GM18507 (cell line): ENCODE measurements at regions not wholly inside any gene's neighbourhood (a gene's known extent, or its start where the extent isn't known, plus 50 kb on each side); places are given as distances from the start of the nearest gene placed in this dataset.

ENCODE experiments used
- DNase-seq: peaks from one replicate; pipeline ENCODE4 v3.0.0; 2011; ENCODE audit warnings: low read depth; ENCODE audit not compliant: insufficient read length; ENCODE audit errors: extremely low spot score
- FAIRE-seq: peaks from 2 replicates; lab custom pipeline; 2011; peaks lifted over from hg19 to GRCh38; lab: Jason Lieb, UNC

DNA sequence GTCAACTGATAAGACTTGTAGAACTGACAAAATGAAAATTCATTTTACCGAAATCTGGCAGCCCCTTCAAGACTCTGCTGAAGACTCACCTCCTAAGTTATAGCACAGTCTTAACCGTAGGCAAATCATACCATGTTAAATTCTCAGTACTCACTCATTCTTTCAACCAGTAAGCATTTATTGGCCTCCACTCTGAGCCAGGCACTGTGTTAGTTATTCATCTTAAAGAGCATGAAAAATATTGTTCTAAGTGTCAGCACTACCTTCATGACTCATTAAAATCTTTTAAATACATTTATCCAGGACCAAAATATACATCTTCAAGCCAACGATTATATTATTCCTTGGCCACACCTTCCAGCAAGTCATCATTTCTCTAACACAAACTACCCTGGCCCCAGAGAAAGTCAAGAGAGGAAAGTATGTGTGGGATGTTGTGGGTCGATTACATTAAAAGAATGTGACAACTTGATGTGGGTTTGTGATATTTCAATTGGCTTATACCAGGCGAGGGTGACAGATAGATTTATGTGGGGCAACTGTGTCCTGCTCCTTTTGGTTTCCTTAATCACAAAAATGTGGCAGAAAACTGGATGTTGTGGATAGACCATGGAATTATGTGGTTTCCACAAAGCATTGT is 55.0 kb downstream of the TMEM30B start:
- DNase-seq (no peak), FAIRE-seq (no peak)

DNA sequence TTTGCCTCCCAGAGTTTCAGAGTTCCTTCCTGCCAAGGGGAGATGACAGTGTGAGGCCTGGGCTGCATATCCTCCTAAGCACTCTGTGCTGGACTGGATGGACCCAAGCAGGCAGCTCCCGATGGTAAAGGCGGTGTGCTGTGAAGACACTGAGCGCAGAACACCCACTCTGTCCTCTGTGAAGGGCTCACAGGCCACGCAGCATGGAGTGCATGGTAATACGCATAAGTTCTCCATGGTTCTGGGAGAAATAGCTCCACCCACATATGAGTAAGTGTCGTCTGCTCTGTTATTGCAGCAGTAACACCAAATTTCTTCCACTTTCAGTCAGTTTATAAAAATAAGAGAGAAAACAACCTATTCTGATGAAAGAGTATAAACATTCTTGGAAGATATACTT is 55.8 kb downstream of the TMEM30B start:
- FAIRE-seq (no peak), DNase-seq (no peak)

DNA sequence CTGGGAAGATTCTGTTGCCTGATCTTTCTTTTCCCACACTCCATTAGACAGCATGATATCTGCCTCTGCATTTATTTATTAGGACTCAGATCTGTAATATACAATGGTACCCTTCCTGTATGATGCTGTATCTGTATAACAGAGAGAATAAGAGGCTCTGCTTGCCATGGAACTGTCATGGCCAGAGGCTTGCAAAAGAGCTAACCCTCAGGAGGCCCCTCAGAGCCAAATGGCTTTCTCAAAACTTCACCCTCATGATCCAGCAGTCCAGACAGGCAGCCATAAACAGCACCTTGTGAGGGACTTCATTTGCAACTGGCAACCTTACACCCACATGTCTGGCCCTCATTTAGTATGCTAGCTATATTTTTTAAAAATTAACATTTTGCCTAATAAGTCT is 57.6 kb downstream of the TMEM30B start:
- DNase-seq, result no peak
- no peak for FAIRE-seq

DNA sequence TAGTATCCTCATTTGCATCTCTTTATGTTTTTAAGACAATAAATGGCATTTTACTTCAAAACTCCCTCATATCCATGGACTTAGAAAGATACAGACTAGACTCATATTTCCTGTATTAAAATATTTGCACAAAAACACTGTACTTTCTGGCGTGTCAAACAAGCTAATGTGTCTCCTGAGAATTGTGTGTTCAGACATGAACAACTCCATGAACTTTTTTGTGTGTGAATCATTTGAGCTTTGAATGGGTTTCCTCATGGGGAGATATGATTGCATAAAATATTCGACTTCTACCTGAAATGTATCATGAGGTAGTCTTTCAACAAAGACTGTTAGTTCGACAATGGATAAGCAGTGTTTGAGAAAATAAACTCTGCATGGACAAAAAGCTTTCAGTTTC is 58.8 kb downstream of the TMEM30B start:
- no peak for DNase-seq
- FAIRE-seq, result no peak

DNA sequence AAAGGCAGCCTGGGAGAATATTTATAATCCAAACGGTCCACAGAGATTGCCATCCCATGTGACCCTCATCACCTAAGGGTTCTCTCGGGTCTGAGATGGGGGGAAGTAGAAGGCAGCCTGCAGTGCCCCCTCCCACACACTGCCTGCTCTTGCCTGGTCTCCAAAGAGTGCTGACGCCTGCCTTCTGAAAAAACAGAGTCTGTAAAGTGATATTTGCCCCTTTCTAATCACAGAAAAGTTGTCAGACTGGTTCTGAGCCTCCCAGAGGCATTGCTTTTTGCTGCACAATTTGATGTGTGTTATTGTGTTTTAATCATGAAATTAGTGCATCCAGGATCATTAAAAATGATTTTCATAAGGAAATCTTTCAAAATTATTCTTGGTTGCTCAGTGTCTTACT is 59.2 kb downstream of the TMEM30B start:
- DNase-seq (no peak), FAIRE-seq (no peak)

DNA sequence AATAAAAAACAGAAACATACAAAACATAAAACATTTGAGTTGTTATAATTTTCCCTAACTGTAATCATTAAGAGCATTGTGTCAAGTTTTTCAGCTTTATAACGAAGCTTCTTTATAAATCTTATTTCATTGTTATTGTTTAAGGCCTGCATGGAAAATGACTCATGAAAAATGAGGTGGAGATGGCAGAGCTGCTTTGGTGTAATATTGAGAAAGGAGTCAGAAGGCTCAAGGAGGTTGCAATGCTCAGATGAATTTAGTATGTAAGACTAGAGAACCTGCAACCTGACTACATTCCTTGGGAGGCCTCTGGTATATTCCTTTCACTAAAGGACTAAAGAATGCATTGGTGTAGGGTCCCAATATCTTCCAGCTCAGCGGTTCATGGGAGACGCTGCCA is 61.5 kb downstream of the TMEM30B start:
- no peak for DNase-seq
- no peak for FAIRE-seq

DNA sequence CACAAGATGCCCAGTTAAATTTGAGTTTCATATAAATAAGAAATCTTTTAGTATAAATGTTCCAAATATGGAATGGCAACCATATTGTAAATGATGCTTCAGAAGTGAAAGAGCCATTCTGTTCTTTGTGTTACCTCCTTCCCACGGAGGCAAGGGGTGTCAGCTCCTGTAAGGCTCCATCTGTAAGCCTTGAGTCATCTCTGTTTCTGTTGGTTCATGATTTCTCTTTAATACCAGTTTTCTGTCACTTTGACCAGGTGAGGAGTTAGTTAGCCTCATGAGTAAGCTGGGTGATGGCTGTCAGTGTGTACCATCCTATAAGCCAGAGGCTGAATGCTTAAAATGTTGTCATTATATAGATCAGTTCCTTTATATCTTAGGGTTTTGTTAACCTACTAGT is 61.9 kb downstream of the TMEM30B start:
- FAIRE-seq, result no peak
- no peak for DNase-seq

DNA sequence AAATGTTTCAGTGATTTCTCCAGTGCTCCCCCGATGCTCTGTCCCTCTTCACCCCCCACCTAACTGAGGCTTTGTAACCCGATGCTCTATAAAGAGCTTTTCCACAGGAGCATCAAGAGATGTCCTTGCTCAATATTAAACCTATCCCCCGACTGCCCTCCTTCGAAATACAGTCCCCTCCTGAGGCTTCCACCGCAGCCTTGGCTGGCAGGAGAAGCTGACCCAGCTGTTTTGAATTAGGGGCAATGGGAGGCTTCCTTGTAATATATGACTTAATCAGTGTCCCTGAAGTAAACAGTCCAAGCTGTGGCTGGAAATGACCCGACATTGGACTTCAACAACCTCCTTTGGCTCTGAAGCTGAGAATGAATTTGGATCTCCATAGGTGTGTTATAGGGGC is 62.4 kb downstream of the TMEM30B start:
- DNase-seq (no peak), FAIRE-seq (no peak)

DNA sequence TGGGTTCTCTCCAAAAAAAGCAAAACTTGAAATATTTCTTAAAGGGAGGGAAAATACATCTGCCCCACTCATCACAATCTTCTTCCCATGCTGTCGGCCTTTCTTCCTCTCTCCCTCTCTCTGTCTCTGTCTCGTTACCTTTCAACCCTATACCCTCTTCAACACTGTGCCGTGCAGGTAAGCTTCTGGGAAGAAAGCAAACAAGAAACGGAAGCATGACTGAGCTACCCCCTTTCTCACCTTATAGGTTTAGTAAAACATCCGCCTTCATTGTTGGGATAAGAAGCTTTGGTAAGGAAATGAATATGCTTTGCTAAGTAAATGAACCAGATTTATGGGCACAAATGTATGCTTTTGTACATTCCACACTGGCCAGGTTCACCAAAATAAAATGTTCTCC is 63.0 kb downstream of the TMEM30B start:
- no peak for DNase-seq
- FAIRE-seq, result no peak

DNA sequence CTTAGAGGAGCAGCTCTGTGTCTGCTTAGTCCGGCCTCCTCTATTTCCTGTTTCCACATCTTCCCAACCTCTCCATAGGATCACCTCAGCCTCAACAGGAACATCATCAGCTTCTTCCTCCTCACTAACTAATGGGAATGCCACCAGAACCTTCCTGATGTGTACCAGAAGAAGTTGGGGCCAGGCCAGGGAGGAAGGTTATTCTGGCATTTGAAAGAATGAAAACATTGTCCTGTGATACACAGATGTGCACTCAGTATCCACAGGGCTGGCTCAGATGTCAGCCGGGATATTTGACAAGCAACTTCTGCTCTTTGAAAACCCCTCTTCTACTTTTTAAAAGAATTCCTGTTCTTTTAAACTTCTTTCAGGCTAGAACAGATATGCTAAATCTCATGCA is 63.6 kb downstream of the TMEM30B start:
- no peak for FAIRE-seq
- no peak for DNase-seq

DNA sequence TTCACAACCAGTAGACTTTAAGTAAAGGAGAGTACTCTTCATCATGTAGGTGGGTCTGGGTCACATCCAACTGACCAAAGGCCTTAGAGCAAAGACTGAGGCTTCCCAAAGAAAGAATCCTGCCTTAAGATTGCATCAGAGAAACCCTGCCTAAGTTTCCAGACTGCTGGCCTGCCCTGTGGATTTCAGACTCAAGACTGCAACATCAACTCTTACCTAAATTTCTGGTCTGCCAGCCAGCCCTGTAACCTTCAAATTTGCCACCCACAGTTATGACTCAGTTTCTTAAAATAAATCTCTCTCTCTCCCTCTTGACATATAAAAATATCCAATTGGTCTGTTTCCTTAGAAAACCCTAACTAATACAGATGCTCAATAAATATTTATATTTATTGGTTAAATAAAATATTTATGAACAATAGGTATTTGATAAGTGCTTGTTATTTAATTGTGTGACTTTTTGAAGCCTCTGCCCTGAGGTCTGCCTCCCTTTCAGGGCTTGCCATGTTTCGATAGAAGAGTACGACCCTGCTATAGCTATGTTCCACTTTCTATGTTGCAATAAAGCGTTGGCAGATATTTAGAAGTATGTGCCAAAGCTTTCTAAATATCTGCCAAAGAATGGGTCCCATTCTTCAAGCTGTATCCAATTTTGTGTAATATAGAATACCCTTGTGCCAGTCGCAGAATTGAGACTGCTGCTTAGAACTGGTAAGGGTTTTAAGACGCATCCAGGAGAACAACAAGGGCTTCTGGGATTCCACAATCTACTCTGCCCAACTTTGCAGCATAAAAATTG is 65.7 kb downstream of the TMEM30B start:
- FAIRE-seq, result no peak
- no peak for DNase-seq

DNA sequence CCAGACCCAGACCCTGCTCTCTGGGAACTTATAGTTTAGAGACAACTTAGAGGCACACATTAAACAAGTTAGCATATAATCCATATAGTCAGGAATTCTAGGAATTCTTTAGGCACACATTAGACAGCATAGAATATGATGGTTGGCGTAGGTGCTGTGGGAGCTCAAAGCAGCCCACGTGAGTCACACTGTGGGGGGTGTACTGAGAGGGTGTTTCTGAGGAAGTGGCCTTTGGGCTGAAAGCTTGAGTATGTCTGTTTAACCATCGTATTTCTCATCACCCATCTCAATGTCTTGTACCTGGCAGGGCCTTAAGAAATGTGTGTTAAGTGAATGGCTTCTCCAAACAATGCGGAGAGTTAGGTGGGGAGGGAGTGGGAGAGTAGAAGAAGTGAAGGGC is 67.2 kb downstream of the TMEM30B start:
- FAIRE-seq, result no peak
- DNase-seq, result no peak

DNA sequence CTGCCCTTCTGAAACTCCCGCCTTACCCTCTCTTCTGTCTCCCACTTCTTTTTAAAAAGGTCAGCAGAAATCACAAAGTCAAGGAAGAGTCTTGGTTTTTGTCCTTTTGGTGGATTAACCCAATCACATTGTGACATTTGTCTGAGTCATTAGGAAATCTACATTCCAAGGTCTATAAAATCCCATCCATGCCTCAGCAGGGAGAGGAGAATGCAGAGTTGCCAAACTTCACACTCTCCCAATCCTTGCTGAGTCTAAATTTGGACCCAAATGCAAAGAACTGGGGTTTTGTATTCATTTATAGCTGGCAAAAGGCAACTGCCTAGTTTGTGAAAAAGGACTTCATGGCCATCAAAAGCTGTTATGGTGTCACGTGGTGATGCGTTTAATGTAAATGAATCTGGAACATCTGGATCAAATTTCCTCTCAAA is 67.9 kb downstream of the TMEM30B start:
- FAIRE-seq, result no peak
- DNase-seq, result no peak

DNA sequence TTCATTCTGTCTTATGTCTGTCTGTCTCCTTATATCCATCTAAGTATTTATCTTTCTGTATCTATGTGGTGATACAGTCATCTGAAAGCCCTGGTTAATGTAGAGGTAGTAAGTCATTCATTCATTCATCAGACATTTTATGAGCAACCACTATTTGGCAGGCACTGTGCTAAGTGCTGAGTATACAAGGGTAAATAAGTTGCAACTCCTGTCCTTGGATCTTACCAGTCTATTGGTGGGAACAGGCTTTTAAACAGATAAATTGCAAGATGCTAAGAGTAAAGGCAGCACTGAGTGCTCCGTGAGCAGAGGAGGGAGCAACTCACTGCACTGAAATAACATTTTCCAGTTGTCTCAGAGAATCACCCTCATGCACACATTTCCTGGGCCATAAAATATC is 68.6 kb downstream of the TMEM30B start:
- DNase-seq, result no peak

DNA sequence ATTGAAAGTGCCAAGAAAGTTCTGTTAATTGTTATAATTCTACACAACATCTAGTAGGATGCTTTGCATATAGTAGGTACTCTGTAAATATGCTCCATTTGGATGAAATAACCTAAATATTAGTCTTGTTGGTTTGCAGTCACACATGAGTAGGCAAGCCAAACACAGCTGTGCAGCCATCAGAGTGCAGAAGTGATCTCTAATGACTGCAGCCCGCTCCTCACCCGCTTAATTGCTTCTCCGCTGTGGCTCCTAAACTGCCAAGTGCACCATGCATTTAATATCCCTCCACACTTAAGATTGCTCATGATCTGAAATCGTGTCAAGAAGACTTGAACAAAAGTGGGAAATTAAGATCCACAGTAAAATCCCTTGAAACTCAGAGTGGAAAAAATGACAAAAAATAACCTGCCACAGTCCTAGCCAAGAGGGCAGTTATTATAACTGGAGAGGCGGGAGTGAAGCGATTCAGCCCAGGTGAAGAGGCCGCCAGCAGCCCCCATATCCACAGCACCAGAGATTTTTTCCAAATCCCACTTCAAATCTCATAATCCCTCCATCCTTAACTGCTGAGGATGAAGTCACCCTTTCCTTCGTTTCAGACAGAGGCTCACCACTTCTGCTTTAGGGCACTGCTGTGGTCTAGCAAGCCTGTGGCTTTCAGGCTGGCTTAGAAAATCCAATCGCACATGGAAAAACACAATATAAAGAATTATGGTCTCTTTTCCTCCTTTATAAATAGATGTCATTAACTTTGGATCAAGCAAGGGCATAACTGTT is 69.5 kb downstream of the TMEM30B start:
- no peak for DNase-seq
- FAIRE-seq, result no peak

More for the DNA sequence above, 68.6 kb downstream of the TMEM30B start:
- FAIRE-seq, result no peak

DNA sequence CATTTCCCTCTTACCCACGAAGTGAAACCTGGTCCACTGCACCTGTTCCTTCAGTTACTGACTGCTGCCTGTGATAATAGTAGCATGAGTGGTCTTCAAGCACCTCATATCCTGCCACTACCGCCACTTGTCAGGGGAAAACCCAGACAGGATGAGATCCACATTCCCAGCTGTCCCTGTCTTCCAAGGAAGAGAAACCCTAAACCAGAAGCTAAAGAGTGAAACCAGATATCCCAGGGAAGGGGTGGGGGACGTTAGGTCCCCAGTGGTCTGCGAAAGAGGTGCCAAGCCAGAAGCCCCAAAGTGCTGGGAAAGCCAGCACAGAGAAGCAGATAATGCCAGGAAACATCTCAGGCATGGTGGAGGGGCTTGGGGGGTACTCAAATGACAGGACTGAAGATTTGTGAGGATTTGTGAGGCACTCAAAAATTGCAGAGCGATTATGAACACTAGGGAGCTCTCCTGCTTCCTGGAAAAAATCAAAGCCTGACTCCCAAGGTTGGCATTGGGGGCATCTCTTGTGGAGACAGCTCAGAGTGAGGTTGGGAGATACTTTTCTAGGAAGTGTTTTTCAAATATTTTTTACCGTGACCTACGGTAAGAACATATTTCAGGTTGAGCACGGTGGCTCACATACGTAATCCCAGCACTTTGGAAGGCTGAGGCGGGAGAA is 77.9 kb downstream of the TMEM30B start:
- DNase-seq (no peak), FAIRE-seq (no peak)

DNA sequence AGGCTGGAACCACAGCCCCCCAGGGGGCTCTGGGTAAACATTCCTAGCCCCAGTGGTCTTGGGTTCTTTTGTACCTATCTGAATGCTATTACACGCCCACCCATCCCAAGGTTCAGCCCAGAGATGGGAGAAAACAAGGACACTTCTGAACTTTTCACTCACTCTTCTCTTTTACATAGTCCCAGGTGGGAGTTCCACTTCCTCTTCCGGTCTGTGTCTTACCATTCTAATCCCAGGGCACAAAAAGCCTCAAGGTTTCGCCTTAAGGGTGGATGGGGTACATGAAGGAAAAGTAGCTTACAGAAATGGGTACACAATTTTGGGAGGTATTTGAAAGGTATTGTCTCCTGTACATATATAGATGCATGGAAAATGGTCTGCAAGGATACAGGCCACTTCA is 79.0 kb downstream of the TMEM30B start:
- FAIRE-seq (no peak), DNase-seq (no peak)

DNA sequence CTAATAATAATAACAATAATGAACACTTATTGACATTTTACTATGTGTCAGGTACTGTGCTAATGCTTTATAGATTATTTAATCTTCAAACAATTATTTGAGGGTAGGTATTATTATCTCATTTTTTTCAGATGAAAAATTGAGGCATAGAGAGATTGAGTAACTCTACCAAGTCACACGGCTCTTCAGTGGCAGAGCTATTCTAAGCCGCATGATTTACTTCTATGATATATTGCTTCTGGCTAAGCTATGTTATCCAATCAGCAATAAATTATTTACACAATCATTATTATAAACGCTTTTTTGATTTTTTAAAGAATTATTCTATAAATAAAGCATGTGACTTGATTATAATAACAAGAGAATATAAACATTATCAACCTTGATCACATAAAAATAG is 80.0 kb downstream of the TMEM30B start:
- no peak for FAIRE-seq

DNA sequence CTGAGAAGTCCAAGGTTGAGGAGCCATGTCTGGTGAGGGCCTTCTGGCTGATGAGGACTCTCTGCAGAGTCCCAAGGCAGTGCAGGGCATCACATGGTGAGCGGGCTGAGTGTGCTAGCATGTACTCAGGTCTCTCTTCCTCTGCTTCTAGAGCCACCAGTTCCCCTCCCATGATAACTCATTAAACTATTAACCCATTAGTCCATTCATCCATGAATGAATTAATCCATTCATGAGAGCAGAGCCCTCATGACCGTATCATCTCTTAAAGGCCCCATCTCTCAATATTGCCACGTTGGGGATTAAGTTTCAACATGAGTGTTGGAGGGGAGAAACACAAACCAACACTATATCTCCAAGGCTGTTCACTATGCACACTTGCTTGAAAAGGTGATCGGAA is 83.7 kb downstream of the TMEM30B start:
- FAIRE-seq, result no peak
- no peak for DNase-seq

More for the DNA sequence above, 80.0 kb downstream of the TMEM30B start:
- no peak for DNase-seq

DNA sequence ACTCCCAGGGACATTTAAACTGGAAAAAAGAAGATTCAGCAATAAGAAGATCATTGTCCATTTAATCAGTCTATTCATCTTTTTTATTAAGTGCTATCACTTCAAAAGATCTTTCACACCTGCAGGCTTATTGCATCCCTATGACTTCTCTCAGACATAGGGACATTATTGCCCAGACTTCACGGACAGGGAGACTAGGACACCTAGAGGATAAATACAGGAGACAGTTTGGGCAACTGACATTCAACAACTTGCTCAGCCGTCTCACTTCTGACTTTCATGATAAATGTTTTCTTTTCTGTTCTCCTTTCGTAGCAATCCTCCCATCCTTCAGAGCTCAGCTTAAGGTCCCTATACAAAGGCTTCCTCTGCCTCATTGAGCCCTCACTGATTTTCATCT is 84.3 kb downstream of the TMEM30B start:
- no peak for FAIRE-seq
- no peak for DNase-seq
